ENCODE measurements at regions not wholly inside any gene's neighbourhood (a gene's known extent, or its start where the extent isn't known, plus 50 kb on each side); places are given as distances from the start of the nearest gene placed in this dataset.

GRCh38 chr12:13764748-13765147 is 216.7 kb downstream of the GRIN2B start:
- peak; percentile 48 for DNase-seq (ENCODE audit: low spot score)

GRCh38 chr12:13749389-13749788 is 232.0 kb downstream of the GRIN2B start:
- no peak for DNase-seq (ENCODE audit: low spot score)

- DNase-seq (ENCODE audit: low spot score): no peak
These were observed 236.1 kb downstream of the GRIN2B start for GRCh38 chr12:13745111-13745860.

- DNase-seq (ENCODE audit: low spot score): no peak
These were observed 236.8 kb downstream of the GRIN2B start for GRCh38 chr12:13744561-13744960.

GRCh38 chr12:13740149-13740545 is 241.3 kb downstream of the GRIN2B start:
- DNase-seq (ENCODE audit: low spot score): no peak

- DNase-seq (ENCODE audit: low spot score): no peak
These were observed 245.7 kb downstream of the GRIN2B start for GRCh38 chr12:13735734-13736133.

- peak; percentile 28 for DNase-seq (ENCODE audit: low spot score)
These were observed 246.7 kb downstream of the GRIN2B start for GRCh38 chr12:13734584-13735152.

GRCh38 chr12:13727707-13728195 is 253.7 kb downstream of the GRIN2B start:
- peak; percentile 99 for DNase-seq (ENCODE audit: low spot score)

- DNase-seq (ENCODE audit: low spot score): peak; percentile 71
These were observed 256.4 kb downstream of the GRIN2B start for GRCh38 chr12:13725049-13725448.

GRCh38 chr12:13724136-13724535 is 257.3 kb downstream of the GRIN2B start:
- DNase-seq (ENCODE audit: low spot score): no peak

GRCh38 chr12:13719986-13720385 is 261.4 kb downstream of the GRIN2B start:
- no peak for DNase-seq (ENCODE audit: low spot score)

GRCh38 chr12:13718271-13718670 is 263.1 kb downstream of the GRIN2B start:
- DNase-seq (ENCODE audit: low spot score): no peak

GRCh38 chr12:13716119-13716518 is 265.3 kb downstream of the GRIN2B start:
- no peak for DNase-seq (ENCODE audit: low spot score)

GRCh38 chr12:13713556-13714410 is 267.6 kb downstream of the GRIN2B start:
- no peak for DNase-seq (ENCODE audit: low spot score)

- DNase-seq (ENCODE audit: low spot score): no peak
These were observed 273.6 kb downstream of the GRIN2B start for GRCh38 chr12:13707829-13708228.

- DNase-seq (ENCODE audit: low spot score): no peak
These were observed 279.0 kb downstream of the GRIN2B start for GRCh38 chr12:13702381-13702780.

GRCh38 chr12:13701502-13701901 is 279.9 kb downstream of the GRIN2B start:
- no peak for DNase-seq (ENCODE audit: low spot score)

GRCh38 chr12:13697973-13698372 is 283.4 kb downstream of the GRIN2B start:
- DNase-seq (ENCODE audit: low spot score): no peak

GRCh38 chr12:13695781-13696180 is 285.6 kb downstream of the GRIN2B start:
- no peak for DNase-seq (ENCODE audit: low spot score)

GRCh38 chr12:13692332-13692731 is 289.1 kb downstream of the GRIN2B start:
- no peak for DNase-seq (ENCODE audit: low spot score)

- no peak for DNase-seq (ENCODE audit: low spot score)
These were observed 289.8 kb downstream of the GRIN2B start for GRCh38 chr12:13691598-13691997.

GRCh38 chr12:13687633-13688032 is 293.8 kb downstream of the GRIN2B start:
- DNase-seq (ENCODE audit: low spot score): no peak

- no peak for DNase-seq (ENCODE audit: low spot score)
These were observed 295.1 kb downstream of the GRIN2B start for GRCh38 chr12:13686260-13686659.

Measured in kidney tubule cell (primary cell).